ENCODE measurements at regions not wholly inside any gene's neighbourhood (a gene's known extent, or its start where the extent isn't known, plus 50 kb on each side); places are given as distances from the start of the nearest gene placed in this dataset.
A peak's percentile ranks its signal among the peaks of the same experiment; 100 is the strongest.
"Not testable (repeated sequence)": the region's sequence is repeated elsewhere in the genome, so short reads cannot be mapped to it uniquely, and the experiment has no call there.

DNA sequence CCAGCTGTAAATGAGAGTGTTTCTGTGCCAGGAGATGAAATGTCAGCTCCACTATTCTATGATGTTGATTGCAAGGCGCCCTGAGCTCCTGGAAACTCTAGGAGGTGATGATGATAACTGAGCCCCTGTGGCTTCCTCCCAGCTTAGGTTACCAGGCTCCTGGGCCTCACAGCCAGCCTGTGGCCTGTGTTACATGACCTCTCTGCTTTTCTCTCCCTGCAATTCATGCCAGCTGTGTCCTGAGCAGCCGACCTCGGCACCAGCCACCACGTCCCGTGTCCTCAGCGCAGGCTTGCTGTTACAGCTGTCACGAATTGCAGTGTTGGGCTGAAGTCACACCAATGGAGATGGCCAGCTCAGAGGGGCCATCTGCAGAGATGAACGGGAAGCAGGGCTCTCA is 110.2 kb upstream of the MTLN start:
- H3K4me3 Mint-ChIP-seq; H3K27ac Mint-ChIP-seq; H3K4me1 Mint-ChIP-seq (ENCODE audit: unreplicated experiment); H3K27me3 Mint-ChIP-seq; DNase-seq (ENCODE audit: extremely low spot score, unreplicated experiment); H3K9me3 Mint-ChIP-seq; H3K36me3 Mint-ChIP-seq: not testable (repeated sequence)

DNA sequence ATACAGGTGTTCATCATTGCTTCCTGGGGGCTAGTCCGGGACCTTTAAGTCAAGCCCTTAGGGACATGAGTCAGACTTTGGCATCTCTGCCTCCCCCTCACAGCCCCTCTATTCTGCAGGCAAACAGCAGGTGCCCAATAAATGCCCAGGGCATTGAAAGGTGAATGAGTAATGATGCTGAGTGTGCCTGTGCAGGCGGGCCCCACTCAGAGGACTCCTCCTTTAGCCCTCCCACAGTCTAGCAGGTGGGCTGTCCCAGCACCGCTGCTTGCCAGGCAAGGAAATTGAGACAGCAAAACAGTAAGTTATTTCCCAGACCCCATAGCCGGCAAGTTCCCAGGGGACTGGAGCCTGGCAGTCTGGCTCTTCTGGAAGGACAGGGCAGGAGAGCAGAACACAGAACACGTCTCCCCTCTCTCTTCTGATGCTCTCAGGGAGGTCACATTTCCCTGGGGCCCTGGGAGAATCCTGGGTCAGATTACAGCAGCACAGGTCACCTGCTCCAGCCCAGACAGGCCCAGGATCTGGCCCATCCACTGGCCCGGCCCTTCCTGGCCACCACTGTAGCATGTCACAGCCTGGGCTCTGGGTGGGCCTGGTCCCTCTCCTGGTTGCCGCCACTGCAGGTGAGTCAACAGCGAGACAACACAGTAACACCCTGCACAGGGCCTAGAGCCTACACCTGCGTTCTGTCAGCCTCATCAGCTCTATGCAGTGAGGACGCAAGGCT is 108.7 kb upstream of the MTLN start:
- not testable (repeated sequence) for H3K27ac Mint-ChIP-seq; H3K9me3 Mint-ChIP-seq; H3K27me3 Mint-ChIP-seq; H3K4me1 Mint-ChIP-seq (ENCODE audit: unreplicated experiment); H3K36me3 Mint-ChIP-seq; DNase-seq (ENCODE audit: extremely low spot score, unreplicated experiment); H3K4me3 Mint-ChIP-seq

DNA sequence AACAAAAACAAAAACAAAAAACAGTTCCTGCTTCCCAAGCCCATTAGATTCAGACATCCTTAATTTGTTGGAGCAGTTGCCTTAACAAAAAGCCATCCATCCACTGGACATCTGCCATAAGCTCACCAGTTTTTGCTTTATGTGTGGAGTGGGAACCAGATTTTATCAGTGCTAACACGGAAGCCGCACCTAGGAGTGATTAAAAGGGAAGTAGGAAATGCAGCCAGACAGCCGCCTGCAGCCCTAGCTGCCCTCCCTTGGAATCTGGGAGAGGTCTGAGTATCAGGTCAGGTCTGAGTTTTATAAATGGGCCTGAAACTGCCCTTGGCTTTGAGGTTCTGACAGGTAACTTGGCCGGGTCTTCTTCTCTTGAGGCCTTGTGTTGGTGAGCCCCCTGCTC is 106.6 kb upstream of the MTLN start:
- not testable (repeated sequence) for H3K27me3 Mint-ChIP-seq; H3K27ac Mint-ChIP-seq; H3K4me1 Mint-ChIP-seq (ENCODE audit: unreplicated experiment); H3K36me3 Mint-ChIP-seq; DNase-seq (ENCODE audit: extremely low spot score, unreplicated experiment); H3K9me3 Mint-ChIP-seq; H3K4me3 Mint-ChIP-seq

DNA sequence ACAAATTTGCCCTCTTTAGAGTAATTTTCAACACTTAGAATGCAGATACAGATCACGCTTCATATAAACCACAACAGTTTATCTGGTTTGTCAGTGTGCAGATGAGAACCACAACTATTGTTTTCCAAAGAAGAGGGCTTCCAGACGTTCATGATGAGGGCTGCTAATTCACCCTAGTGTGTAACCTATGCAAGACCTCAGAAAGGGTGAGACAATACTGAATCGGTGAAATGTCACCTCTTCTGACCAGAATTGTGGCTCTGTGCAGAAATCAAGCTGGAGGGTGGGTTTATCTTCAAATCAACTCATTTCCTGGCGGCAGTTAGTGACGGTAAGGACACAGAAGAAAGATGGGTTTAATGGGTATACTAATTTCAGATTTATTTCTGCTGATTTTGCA is 105.0 kb upstream of the MTLN start:
- not testable (repeated sequence) for H3K4me1 Mint-ChIP-seq (ENCODE audit: unreplicated experiment); H3K27me3 Mint-ChIP-seq; H3K4me3 Mint-ChIP-seq; H3K27ac Mint-ChIP-seq; DNase-seq (ENCODE audit: extremely low spot score, unreplicated experiment); H3K36me3 Mint-ChIP-seq; H3K9me3 Mint-ChIP-seq

DNA sequence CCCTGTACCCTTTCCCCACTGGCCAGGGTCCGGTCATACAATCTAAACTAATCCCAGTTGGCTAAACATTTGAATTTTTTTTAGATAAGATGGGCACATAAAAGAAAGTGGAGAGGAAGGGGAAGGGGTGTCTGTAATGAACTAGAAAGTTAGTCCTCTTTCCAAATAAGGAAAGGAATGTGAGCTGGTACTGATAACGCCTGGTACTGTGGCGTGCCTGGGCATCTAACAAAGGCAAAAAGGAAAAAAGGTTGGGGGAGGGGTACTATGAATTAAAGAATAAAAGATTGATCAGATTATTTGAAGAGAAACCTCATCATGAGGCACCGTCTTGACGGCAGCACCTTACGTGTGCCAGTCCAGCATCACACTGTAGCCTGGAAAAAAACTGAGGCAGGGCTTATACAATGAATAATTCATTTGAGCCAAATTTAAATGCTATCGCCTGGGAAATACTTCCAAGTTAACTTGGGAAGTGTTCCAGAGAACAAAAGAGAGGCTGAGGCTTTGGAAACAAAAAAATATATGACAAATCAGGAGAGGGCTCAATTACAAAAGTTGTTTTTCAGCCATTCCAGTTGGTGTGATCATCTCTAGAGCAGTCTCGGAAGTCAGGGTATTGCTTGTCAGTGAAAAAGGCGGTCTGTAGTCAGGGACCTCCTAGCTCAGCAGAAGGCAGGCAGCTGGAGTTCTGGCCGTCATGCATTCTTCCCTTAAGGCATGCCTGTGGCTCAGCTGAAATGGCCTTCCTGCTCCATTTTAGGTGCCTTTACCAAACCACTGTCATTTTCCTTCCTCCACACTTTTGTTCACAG is 103.9 kb upstream of the MTLN start:
- not testable (repeated sequence) for H3K27ac Mint-ChIP-seq; DNase-seq (ENCODE audit: extremely low spot score, unreplicated experiment)

DNA sequence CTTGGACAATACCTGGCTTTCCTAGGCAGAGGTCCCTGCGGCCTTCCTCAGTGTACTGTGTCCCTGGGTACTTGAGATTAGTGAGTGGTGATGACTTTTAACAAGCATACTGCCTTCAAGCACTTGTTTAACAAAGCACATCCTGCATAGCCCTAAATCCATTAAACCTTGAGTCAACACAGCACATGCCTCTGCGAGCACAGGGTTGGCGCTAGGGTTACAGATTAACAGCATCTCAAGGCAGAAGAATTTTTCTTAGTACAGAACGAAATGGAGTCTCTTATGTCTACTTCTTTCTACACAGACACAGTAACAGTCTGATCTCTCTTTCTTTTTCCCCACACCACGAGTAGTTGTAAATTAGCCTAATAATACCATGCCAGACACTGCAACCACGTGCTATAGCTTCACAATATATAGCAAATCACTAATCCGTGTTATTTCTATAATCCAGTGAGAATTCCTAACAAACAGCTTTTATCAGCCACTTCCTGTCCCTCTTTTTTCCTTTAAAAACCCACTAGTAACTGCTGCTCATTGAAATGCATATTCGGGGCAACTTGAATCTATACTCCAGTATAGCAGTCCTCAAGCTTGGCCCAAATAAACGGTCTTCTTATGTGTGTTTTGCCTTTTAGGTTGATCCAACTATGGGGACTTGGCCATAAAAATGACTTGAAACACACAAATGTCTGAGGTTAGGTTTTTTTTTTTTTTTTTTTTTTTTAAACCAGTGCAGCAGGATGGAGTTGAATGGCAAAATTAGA is 102.9 kb upstream of the MTLN start:
- not testable (repeated sequence) for H3K36me3 Mint-ChIP-seq; H3K4me1 Mint-ChIP-seq (ENCODE audit: unreplicated experiment); H3K27ac Mint-ChIP-seq; H3K9me3 Mint-ChIP-seq; H3K4me3 Mint-ChIP-seq; H3K27me3 Mint-ChIP-seq; DNase-seq (ENCODE audit: extremely low spot score, unreplicated experiment)

More for the DNA sequence above, 103.9 kb upstream of the MTLN start:
- H3K27me3 Mint-ChIP-seq; H3K36me3 Mint-ChIP-seq; H3K9me3 Mint-ChIP-seq; H3K4me1 Mint-ChIP-seq (ENCODE audit: unreplicated experiment); H3K4me3 Mint-ChIP-seq: not testable (repeated sequence)

DNA sequence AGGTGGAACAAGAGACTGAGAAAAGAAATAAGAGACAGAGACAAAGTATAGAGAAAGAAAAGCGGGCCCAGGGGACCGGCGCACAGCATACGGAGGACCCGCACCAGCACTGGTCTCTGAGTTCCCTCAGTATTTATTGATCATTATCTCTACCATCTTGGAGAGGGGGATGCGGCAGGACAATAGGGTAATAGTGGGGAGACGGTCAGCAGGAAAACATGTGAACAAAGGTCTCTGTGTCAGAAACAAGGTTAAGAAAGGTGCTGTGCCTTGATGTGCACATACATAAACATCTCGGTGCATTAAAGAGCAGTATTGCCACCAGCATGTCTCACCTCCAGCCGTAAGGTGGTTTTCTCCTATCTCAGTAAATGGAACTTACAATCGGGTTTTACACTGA is 102.1 kb upstream of the MTLN start:
- H3K27ac Mint-ChIP-seq; H3K36me3 Mint-ChIP-seq; H3K4me1 Mint-ChIP-seq (ENCODE audit: unreplicated experiment); H3K9me3 Mint-ChIP-seq; H3K4me3 Mint-ChIP-seq; H3K27me3 Mint-ChIP-seq: not testable (repeated sequence)
- peak; percentile 27 for DNase-seq (ENCODE audit: extremely low spot score, unreplicated experiment)

DNA sequence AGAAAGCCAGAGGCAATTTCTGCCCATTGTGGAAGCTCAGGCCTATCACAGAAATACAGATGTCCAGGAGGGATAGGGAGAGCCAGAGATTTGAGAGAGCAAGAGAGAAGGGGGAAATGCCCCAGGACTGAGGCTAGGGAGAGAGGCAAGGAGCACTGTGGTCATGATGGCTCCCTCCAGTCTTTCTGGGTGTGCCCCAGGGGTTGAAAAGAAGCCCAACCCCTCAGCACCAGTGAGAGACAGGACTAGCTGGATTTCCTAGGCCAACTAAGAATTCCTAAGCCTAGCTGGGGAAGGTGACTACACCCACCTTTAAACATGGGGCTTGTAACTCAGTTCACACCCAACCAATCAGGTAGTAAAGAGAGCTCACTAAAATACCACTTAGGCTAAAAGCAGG is 100.7 kb upstream of the MTLN start:
- not testable (repeated sequence) for H3K9me3 Mint-ChIP-seq; H3K36me3 Mint-ChIP-seq; H3K4me3 Mint-ChIP-seq; DNase-seq (ENCODE audit: extremely low spot score, unreplicated experiment); H3K27ac Mint-ChIP-seq; H3K27me3 Mint-ChIP-seq; H3K4me1 Mint-ChIP-seq (ENCODE audit: unreplicated experiment)

DNA sequence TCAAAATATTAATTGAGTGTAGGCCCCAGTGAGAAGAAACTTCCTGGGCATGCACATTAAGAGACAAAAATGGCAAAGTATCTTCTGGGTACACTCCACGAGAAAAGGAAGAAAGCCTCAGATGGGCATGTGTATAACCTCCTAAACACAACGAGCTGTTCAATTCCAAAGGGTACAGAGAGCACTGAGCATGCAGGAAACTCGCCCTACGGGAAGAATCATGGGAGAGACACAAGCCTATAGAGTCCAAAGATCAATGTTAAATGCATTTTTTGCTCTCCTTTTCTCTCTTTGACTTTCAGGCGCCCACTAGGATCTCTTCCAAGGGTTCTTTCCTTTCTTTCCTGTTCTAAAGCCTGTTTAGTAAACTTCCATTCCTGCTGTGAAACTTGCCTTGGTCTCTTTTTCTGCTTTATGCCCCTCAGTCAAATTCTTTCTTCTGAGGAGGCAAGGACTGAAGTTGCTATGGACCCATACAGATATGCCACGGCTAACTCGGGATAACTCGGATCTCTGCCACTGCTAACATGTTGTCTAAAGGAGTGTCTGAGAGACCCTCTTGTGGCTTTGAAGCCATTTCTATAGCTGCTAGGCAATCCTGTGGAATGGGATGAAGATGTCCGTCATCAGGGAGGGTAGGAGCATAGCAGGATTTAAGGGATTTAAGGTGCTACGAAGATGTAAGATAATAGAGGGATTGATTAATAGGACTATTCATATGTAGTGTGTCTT is 99.5 kb upstream of the MTLN start:
- DNase-seq (ENCODE audit: extremely low spot score, unreplicated experiment) = peak; percentile 6
- H3K4me1 Mint-ChIP-seq (ENCODE audit: unreplicated experiment); H3K36me3 Mint-ChIP-seq; H3K9me3 Mint-ChIP-seq; H3K27me3 Mint-ChIP-seq; H3K4me3 Mint-ChIP-seq; H3K27ac Mint-ChIP-seq: not testable (repeated sequence)

DNA sequence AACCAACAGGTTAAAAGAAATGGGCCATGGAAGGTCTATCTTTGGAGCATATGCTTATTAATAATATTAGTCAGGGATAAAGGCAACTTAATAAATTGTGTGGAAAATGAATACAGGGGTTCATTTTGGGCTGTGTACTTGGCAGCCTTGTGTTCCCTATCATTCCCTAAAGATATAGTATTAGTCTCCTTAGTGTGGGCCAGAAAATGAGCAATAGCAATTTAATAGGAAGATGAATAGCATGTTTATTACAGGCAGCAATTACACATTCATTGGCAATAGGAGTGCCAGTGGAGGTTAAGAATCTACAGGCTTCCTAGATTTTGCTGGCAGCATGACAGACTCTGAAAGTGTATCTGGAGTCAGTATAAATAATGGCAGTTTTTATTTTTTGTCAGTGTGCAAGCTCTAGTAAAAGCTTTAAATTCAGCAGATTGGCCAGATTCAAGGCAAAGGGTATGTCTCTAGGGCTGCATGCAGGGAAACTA is 98.7 kb upstream of the MTLN start:
- H3K4me3 Mint-ChIP-seq; H3K36me3 Mint-ChIP-seq; H3K27ac Mint-ChIP-seq; H3K4me1 Mint-ChIP-seq (ENCODE audit: unreplicated experiment); H3K27me3 Mint-ChIP-seq; DNase-seq (ENCODE audit: extremely low spot score, unreplicated experiment); H3K9me3 Mint-ChIP-seq: not testable (repeated sequence)

DNA sequence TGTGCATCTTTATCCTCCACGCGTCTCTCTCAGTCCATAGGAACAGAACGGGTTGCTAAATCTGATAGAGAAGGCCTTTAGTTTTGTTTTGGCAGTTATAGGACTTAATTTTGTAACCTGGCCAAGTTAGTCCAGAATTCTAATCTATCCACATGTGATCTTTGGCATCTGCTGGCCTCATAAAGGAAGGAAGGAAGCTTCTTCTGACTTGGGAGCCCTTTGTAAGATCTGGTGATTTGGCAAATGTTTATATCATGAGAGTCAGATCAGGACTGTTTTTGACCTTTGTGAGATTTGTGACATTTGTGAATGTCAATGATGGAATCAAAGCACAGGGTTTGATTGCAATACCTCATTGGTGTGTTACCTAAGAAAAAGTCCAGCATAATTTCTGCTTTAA is 96.4 kb upstream of the MTLN start:
- DNase-seq (ENCODE audit: extremely low spot score, unreplicated experiment); H3K27ac Mint-ChIP-seq; H3K36me3 Mint-ChIP-seq; H3K27me3 Mint-ChIP-seq; H3K4me1 Mint-ChIP-seq (ENCODE audit: unreplicated experiment); H3K9me3 Mint-ChIP-seq; H3K4me3 Mint-ChIP-seq: not testable (repeated sequence)

DNA sequence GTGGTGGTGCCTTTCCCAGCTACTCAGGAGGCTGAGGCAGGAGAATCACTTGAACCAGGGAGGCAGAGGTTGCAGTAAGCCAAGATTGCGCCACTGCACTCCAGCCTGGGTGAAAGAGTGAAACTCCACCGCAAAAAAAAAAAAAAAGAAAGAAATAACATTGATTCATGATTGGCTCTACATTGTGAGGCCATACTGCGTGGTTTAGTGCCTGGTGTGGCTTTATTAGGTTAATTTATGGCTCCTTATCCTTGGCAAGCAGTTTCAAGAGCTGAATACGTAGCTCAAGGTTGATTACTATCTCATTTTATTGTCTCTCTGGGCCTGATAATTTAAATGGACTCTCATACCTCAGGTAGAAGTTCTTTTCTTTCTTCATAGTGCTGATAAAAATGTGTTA is 80.5 kb upstream of the MTLN start:
- H3K27ac Mint-ChIP-seq; H3K4me1 Mint-ChIP-seq (ENCODE audit: unreplicated experiment); H3K9me3 Mint-ChIP-seq; H3K36me3 Mint-ChIP-seq; DNase-seq (ENCODE audit: extremely low spot score, unreplicated experiment); H3K4me3 Mint-ChIP-seq; H3K27me3 Mint-ChIP-seq: not testable (repeated sequence)

DNA sequence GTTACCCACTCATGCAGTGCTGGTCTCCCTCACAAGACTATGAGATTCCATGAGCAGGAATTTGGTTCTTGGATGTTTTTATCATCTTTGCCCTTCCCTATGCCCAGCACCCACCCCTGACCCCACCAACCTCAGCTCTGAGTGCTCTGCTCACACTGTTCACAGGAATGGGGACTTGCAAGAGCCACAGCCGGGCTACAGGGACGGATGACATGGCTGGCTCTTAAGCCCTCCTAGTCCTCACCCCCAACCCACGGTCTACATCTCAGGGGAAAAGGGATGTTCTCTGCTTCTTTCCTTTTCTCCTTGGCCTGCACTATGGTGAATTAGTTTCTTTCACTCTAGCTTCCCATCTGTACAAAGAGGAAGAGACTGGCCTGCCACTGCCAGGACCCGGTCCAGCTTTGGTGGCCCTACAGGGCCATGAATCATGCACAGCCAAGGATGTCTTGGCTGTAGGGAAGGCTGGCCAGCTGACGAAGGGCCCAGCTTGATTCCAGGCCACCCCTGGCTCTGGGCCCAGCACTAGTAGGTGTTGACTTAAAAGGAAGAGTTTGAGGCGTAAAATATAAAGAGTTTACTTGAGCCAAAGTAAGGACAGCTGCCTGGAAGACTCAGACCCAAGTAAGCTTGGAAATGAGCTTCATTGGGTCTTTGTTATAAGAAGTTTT is 79.7 kb upstream of the MTLN start:
- H3K9me3 Mint-ChIP-seq; H3K27me3 Mint-ChIP-seq; DNase-seq (ENCODE audit: extremely low spot score, unreplicated experiment); H3K4me1 Mint-ChIP-seq (ENCODE audit: unreplicated experiment); H3K27ac Mint-ChIP-seq; H3K36me3 Mint-ChIP-seq; H3K4me3 Mint-ChIP-seq: not testable (repeated sequence)

Measured in type B pancreatic cell (in vitro differentiated cells).